ENCODE measurements at regions not wholly inside any gene's neighbourhood (a gene's known extent, or its start where the extent isn't known, plus 50 kb on each side); places are given as distances from the start of the nearest gene placed in this dataset.

DNA sequence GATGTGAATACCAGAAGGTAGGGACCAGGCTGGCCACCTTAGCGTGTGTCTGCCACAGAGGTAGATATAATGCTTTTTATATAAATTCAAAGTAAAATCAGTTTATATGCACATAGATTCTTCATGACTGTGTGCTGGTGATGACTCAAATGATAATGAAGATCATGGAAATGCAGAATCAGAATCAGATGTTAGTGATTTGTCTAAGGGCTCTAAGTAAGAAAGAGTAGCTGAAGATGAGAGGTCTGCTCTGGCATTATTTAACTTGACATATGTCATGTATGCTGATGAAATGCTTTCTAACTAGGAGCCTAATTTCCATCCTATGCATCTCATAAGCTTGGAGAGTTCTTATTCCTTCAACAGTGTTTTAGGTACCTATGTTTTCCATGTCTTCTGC is 50.3 kb upstream of the DPH6 start:
- POLR2A ChIA-PET = no interaction called here
- no peak for ATAC-seq
- Histone ChIP-seq H3K4me1 (no peaks in the 10 kb centered on the region), H3K4me3 (no peak overlapping the region), H3K27ac (no peak overlapping the region), H3K4me2 (no peak overlapping the region), H3K9me3 (no peaks in the 10 kb centered on the region)
- no peak for DNase-seq (ENCODE audit: low read depth in 1 of 2, low spot score in 1 of 2)
- 27% methylated on average over 1 of the region's 1 CpG for WGBS (ENCODE audit: missing lambda C conversion rate)
- CTCF ChIA-PET = no interaction called here
- TF ChIP-seq, protein P1, sequence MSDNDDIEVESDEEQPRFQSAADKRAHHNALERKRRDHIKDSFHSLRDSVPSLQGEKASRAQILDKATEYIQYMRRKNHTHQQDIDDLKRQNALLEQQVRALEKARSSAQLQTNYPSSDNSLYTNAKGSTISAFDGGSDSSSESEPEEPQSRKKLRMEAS (IDR thresholded peaks at IDR 0.05) = no peak
- no peak for TF ChIP-seq RARB (CRISPR knock-in tag; IDR thresholded peaks at IDR 0.05)
- no peak for TF ChIP-seq CEBPB (IDR thresholded peaks at IDR 0.05)
- TF ChIP-seq ZNF302 (CRISPR knock-in tag; IDR thresholded peaks at IDR 0.05) = no peak
- TF ChIP-seq ZFP36 (IDR thresholded peaks at IDR 0.05; ENCODE audit: borderline replicate concordance, partially characterized antibody) = no peak
- no peak for TF ChIP-seq HOXB5 (CRISPR knock-in tag; IDR thresholded peaks at IDR 0.05)
- TF ChIP-seq CBX2 (IDR thresholded peaks at IDR 0.05; ENCODE audit: borderline replicate concordance, low read depth) = no peak
- FAIRE-seq = no peak

DNA sequence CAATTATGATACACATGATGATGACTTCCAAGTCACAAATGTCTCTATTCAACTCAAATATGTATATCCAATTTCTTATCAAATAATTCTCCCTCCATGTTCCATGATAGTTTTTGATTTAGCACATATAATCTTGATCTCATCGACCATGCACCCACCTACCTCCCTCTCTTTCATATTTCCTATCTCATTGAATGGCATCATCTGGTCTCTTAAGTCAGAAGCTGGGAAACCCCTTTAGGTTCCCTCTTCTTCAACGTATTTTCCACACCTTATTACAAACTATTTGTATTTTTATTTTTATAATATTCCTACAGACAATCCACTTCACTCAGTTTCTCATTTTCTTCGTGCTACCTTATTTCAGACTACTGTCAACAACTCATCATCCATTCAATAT is 56.9 kb upstream of the DPH6 start:
- 4% methylated on average over 3 of the region's 3 CpGs for WGBS (ENCODE audit: missing lambda C conversion rate)
- Histone ChIP-seq H3K9me3 (no peaks in the 10 kb centered on the region), H3K4me1 (no peaks in the 10 kb centered on the region), H3K4me2 (no peak overlapping the region), H3K27ac (no peak overlapping the region), H3K4me3 (no peak overlapping the region)
- DNase-seq (ENCODE audit: low read depth in 1 of 2, low spot score in 1 of 2) (no peak), ATAC-seq (no peak), FAIRE-seq (no peak)
- ChIA-PET POLR2A (no interaction called here), CTCF (no interaction called here)
- no peak for TF ChIP-seq FOSL2 (IDR thresholded peaks at IDR 0.05)
- TF ChIP-seq FOSL2 (CRISPR knock-in tag; IDR thresholded peaks at IDR 0.05) = no peak
- TF ChIP-seq, protein P2, sequence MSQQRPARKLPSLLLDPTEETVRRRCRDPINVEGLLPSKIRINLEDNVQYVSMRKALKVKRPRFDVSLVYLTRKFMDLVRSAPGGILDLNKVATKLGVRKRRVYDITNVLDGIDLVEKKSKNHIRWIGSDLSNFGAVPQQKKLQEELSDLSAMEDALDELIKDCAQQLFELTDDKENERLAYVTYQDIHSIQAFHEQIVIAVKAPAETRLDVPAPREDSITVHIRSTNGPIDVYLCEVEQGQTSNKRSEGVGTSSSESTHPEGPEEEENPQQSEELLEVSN (IDR thresholded peaks at IDR 0.05; ENCODE audit: borderline replicate concordance, low read depth) = no peak
- TF ChIP-seq SMC3 (IDR thresholded peaks at IDR 0.05) = no peak
- TF ChIP-seq EHMT2 (IDR thresholded peaks at IDR 0.05; ENCODE audit: low read depth) = no peak
- no peak for TF ChIP-seq JUN (IDR thresholded peaks at IDR 0.05)
- no peak for TF ChIP-seq MAFK (IDR thresholded peaks at IDR 0.05; ENCODE audit: partially characterized antibody)
- no peak for TF ChIP-seq KDM1A (IDR thresholded peaks at IDR 0.05; ENCODE audit: low read depth)
- no peak for TF ChIP-seq NR3C1 (IDR thresholded peaks at IDR 0.05)
- TF ChIP-seq NPAS2 (CRISPR knock-in tag; IDR thresholded peaks at IDR 0.05; ENCODE audit: borderline replicate concordance) = no peak
- TF ChIP-seq, protein P3, sequence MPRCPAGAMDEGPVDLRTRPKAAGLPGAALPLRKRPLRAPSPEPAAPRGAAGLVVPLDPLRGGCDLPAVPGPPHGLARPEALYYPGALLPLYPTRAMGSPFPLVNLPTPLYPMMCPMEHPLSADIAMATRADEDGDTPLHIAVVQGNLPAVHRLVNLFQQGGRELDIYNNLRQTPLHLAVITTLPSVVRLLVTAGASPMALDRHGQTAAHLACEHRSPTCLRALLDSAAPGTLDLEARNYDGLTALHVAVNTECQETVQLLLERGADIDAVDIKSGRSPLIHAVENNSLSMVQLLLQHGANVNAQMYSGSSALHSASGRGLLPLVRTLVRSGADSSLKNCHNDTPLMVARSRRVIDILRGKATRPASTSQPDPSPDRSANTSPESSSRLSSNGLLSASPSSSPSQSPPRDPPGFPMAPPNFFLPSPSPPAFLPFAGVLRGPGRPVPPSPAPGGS (IDR thresholded peaks at IDR 0.05) = no peak
- TF ChIP-seq BHLHE40 (IDR thresholded peaks at IDR 0.05; ENCODE audit: low read depth, low read length) = no peak
- TF ChIP-seq SREBF2 (IDR thresholded peaks at IDR 0.05) = no peak
- TF ChIP-seq ZSCAN20 (CRISPR knock-in tag; IDR thresholded peaks at IDR 0.05) = no peak
- TF ChIP-seq JUNB (IDR thresholded peaks at IDR 0.05) = no peak
- TF ChIP-seq TP53 (CRISPR knock-in tag; IDR thresholded peaks at IDR 0.05) = no peak
- no peak for TF ChIP-seq MAZ (IDR thresholded peaks at IDR 0.05; ENCODE audit: borderline replicate concordance, low read depth, low read length)

DNA sequence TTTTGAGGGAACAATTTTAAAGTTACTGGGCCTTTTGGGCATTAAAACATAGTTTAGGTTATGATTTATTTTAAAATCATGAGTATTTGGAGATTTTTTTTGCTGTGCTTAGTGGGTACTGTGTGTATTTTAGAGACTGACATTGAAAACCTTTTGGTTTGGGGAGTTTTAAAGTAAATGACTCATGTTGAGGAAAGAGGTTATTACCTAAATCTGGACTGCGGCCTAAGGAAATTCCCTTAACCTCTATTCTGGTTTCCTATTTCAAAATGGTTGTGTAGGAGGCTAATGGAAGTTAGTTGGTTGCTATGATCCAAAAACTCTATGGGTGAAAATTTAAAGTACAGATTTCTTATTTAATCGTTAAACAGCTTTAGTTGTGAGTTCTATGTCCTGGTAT is 57.3 kb upstream of the DPH6 start:
- FAIRE-seq (no peak), DNase-seq (ENCODE audit: low read depth in 1 of 2, low spot score in 1 of 2) (no peak)

More for the DNA sequence above, 57.3 kb upstream of the DPH6 start:
- CTCF ChIA-PET = no interaction called here
- H3K27ac ChIP-seq = no peak overlapping the region
- H3K4me3 ChIP-seq = no peak overlapping the region
- no peak for TF ChIP-seq CEBPB (IDR thresholded peaks at IDR 0.05)
- TF ChIP-seq JUN (IDR thresholded peaks at IDR 0.05) = no peak
- no peak for TF ChIP-seq TP53 (CRISPR knock-in tag; IDR thresholded peaks at IDR 0.05)
- no peak for TF ChIP-seq FOSL2 (IDR thresholded peaks at IDR 0.05)
- no peak for TF ChIP-seq FOSL2 (CRISPR knock-in tag; IDR thresholded peaks at IDR 0.05)
- no peak for TF ChIP-seq NR3C1 (IDR thresholded peaks at IDR 0.05)
- TF ChIP-seq, protein P4, sequence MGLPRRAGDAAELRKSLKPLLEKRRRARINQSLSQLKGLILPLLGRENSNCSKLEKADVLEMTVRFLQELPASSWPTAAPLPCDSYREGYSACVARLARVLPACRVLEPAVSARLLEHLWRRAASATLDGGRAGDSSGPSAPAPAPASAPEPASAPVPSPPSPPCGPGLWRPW (IDR thresholded peaks at IDR 0.05) = no peak
- TF ChIP-seq SMC3 (IDR thresholded peaks at IDR 0.05) = no peak
- TF ChIP-seq, protein P5, sequence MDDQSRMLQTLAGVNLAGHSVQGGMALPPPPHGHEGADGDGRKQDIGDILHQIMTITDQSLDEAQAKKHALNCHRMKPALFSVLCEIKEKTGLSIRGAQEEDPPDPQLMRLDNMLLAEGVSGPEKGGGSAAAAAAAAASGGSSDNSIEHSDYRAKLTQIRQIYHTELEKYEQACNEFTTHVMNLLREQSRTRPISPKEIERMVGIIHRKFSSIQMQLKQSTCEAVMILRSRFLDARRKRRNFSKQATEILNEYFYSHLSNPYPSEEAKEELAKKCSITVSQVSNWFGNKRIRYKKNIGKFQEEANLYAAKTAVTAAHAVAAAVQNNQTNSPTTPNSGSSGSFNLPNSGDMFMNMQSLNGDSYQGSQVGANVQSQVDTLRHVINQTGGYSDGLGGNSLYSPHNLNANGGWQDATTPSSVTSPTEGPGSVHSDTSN (IDR thresholded peaks at IDR 0.05) = no peak
- TF ChIP-seq, protein P3 (IDR thresholded peaks at IDR 0.05) = no peak
- TF ChIP-seq POLR2AphosphoS2 (conservative IDR thresholded peaks at IDR 0.05; ENCODE audit: low read length) = no peak
- TF ChIP-seq ESRRA (IDR thresholded peaks at IDR 0.05; ENCODE audit: borderline replicate concordance, low read length) = no peak
- TF ChIP-seq KDM1A (IDR thresholded peaks at IDR 0.05; ENCODE audit: low read depth) = no peak
- no peak for TF ChIP-seq CHD4 (IDR thresholded peaks at IDR 0.05; ENCODE audit: borderline replicate concordance)
- no peak for TF ChIP-seq FOXS1 (CRISPR knock-in tag; IDR thresholded peaks at IDR 0.05)
- TF ChIP-seq EHF (CRISPR knock-in tag; IDR thresholded peaks at IDR 0.05) = no peak
- TF ChIP-seq ZC3H11A (IDR thresholded peaks at IDR 0.05) = no peak
- no peak for TF ChIP-seq HOXB13 (CRISPR knock-in tag; IDR thresholded peaks at IDR 0.05; ENCODE audit: low read depth)
- TF ChIP-seq HOXB5 (CRISPR knock-in tag; IDR thresholded peaks at IDR 0.05) = no peak
- no peak for TF ChIP-seq ZFP36 (IDR thresholded peaks at IDR 0.05; ENCODE audit: borderline replicate concordance, partially characterized antibody)
- no peak overlapping the region for H3K4me2 ChIP-seq
- 65% methylated on average over 2 of the region's 2 CpGs for WGBS (ENCODE audit: missing lambda C conversion rate)
- H3K9me3 ChIP-seq = no peaks in the 10 kb centered on the region
- POLR2A ChIA-PET = no interaction called here
- H3K4me1 ChIP-seq = no peaks in the 10 kb centered on the region
- ATAC-seq = no peak
